ENCODE measurements at regions not wholly inside any gene's neighbourhood (a gene's known extent, or its start where the extent isn't known, plus 50 kb on each side); places are given as distances from the start of the nearest gene placed in this dataset.

DNA sequence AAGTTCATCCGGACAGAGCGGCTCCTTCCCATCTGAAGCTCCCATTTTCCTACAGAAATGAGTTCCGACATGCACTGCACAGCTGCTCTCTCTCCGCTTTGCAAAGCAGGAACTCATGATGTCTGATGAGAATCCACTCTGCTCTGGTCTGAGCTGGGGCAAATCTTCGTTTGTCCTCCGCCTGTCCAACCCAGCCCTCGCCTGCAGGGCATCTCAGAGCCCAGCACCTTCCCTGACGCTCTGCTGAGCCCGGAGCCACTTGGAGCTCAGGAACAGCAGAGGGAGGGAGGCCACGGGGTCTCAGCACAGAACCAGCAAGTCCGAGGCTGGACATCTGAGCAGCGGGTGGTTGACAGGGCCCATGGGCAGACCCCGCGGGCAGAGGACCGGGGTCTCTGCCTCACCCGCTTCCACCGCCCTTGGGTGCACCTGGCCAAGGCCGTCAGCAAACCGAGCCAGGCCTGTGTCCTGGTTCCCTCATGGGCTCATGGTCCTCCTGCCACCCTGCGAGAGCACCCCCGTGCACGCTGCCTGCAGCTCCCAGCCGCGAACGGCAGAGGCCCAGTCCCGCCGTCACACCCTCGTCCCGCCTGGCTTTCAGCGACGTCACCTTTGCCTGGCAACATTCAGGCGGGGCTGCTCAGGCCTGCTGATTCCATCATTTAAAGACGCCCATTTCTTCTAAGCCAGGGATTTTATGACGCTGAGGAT, 78.5 kb upstream of the BHLHE23 start:
- DNase-seq = no peak

DNA sequence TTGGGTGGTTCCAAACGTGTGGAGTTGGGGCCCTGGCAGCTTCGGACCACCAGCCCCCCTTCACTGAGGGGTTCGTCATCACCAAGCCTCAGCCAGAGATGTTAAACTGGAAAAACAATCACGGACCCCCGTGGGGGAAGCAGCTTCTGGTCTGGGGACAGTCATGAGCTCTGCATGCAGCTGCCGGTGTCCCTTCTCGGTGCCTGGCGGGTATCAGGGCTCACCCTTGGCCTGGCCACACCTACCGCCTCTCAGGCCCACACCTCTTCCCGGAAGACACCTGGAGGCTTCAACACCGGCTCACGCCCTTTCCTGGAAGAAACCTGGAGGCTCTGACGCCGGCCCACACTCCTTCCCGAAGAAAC, 77.8 kb upstream of the BHLHE23 start:
- DNase-seq = no peak

DNA sequence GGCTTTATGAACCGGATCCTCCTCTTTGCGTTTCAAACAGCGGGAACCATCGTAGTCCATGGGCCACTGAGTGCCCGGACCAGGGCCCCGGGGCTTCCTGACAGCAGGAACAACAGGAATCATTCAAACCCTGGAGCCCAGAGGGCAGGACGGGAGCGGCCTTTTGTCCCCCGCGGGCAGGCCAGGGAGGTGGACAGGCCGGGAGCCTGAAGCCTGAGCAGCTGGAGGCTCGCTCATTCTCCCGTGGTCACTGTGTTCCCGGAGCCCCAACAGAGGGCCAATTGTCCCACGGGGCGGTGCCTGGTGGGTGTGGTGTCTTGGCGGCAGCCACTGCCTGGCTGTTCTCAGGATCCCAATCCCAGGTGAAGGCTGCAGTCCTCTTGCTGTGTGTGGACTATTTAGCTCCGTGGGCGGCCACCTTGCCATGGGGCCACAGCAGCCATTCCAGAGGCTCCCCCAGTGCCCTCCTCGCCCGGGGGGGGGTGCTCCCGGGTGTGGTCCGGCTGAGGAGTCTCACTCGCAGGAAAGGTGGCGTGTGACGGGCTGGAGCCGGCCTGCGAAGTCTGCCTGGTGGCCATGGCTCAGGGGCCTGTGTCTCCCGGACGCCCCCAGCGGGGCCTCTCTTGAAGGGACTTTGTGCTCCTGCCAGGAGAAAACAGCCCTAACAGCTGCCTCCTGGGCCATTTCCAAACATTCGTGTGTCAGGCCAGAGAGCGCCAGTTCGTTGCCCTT, 77.2 kb upstream of the BHLHE23 start:
- DNase-seq = no peak

DNA sequence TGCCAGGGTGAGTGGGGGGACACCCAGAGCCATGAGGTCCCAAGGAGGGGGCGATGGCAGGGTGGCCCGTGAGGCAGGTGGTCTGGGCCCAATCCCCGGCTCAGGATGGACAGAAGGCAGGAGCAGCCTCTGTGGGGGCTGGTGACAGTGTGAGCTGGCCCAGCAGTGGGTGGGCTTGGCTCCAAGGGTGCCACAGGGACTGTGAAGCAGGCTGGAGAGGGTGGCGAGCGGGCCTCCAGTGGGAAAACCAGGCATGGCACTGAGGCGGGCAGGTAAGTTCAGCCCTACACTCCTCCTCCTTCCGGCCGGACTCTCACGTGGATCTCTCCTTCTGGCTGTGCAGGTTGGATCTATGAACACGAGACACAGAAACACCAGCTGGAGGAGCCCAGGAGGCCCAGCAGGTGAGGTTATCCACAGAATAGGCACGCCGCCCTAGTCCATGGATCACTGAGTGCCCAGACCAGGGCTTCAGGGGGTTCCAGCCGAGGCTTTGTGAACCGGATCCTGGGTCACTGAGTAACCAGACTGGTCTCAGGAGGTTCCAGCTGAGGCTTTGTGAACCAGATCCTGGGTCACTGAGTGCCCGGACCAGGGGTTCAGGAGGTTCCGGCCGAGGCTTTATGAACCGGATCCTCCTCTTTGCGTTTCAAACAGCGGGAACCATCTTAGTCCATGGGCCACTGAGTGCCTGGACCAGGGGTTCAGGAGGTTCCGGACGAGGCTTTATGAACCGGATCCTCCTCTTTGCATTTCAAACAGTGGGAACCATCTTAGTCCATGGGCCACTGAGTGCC, 76.4 kb upstream of the BHLHE23 start:
- no peak for DNase-seq

DNA sequence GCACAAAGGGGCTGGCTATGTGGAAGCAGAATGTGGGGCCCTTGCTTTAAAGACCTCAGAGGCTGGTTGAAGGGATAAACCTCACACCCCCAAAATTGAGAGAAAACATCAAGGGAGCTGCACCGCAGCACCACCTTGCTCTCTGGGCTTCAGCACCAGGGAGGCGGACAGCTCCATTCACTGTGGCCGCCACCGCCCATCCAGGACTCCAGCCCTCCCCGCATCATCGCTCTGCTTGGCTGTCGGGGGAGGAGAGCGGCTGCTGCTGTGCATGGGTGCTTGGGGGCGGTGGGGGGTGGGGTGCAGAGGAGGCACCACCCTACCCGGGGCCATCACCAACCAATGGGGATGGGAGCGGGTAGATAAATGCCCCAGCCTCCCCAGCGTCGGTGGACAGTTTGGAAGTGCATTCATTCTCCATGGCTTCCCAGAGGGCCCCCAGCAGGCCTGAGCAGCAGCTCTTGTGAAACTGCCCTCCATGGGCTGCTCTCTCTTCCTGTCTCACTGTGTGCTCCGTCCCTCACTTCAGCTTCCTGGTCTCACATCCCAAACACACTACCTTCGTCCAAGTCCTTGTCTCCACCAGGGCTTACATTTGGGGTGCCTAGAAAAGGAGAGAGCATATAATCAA, 75.7 kb upstream of the BHLHE23 start:
- DNase-seq = no peak

GRCh38 chr20:63081831-63082230, 75.1 kb upstream of the BHLHE23 start:
- no peak for DNase-seq

- DNase-seq = no peak
Measured at GRCh38 chr20:63081351-63081750, 74.6 kb upstream of the BHLHE23 start.

DNA sequence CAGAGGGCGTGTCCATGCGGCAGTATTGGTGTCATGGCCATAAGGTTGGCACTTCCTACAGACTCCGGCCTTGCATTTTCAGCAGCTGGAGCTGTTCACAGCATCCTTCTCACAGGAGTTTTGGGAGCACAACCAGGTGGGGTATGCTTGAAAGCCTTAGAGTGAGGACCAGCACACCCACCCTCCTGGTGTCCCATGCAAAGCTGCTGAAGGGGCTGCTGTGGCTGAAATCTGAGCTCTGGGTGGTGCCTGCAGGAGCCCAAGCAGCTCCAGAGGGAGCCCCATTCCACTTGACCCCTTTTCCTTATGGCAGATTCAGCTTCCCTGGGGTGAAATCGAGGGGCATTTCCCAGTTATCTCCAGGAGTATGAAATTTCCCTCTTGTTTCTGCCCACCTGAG, 74.0 kb upstream of the BHLHE23 start:
- DNase-seq = no peak

- no peak for DNase-seq
Measured at GRCh38 chr20:63080411-63080810, 73.6 kb upstream of the BHLHE23 start.

GRCh38 chr20:63079971-63080370, 73.2 kb upstream of the BHLHE23 start:
- DNase-seq = no peak

- DNase-seq = no peak
Measured at GRCh38 chr20:63077705-63078104, 70.9 kb upstream of the BHLHE23 start.

DNA sequence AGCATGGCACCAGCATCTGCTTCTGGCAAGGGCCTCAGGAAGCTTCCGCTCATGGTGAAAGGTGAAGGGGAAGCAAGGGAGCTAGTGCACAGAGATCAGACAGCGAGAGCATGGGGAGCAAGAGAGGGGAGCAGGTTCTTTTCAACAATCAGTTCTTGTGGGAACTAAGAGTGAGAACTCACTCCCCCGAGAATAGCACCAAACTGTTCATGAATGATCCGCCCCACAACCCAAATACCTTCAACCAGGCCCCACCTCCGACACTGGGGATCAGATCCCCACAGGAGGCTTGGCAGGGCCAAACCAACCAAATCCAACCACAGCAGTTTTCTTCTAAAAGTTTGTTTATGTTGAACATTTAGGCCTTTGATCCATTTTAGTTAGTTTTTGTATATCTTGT, 69.7 kb upstream of the BHLHE23 start:
- DNase-seq = no peak

DNA sequence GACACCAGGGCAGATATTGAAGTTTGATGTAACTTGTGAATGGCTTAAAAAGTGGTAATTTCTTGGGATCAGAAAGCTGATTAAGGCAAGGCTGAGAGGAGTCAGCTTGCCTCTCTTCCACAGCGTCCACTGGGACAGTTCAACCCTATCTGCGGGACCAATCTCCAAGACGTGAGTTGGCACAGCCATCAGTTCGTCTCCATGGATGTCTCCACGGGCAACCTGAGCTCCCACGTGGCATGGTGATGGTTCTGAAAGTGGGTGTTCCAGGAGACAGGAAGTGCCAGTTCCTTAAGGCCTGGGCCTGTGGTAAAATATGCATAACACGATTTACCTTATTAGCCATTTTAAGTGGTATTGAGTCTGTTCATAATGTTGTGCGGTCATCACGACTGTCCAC, 67.9 kb upstream of the BHLHE23 start:
- DNase-seq = no peak

DNA sequence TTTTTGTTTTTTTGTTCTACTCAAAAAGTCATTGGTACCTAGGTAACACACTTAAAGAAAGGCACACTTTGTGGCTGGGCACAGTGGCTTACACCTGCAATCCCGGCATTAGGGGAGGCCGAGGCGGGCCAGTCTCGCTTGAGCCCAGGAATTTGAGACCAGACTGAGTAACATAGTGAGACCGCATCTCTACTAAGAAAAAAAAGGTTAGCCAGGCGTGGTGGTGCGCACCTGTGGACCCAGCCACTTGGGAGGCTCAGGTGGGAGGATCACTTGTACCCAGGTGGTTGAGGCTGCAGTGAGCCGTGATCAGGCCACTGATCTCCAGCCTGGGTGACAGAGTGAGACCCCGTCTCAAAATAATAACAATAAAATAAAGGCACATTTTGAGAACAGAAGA, 67.4 kb upstream of the BHLHE23 start:
- DNase-seq = no peak

DNA sequence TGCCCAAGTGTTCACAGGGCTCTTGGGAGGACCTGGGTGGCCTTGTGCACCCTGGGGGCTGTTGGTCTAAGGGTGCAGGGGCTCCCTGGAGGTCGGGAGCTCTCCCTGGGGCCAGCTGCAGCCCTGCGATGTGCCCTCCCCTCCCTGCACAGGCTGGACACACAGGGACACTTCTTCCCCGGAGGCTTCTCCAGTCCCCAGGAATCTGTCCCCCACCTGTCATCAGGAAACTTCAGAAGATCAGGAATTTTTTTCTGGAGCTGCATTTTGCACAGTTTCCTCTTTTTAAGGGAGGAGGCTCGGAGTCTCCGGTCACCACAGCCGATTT, 66.9 kb upstream of the BHLHE23 start:
- DNase-seq = no peak

DNA sequence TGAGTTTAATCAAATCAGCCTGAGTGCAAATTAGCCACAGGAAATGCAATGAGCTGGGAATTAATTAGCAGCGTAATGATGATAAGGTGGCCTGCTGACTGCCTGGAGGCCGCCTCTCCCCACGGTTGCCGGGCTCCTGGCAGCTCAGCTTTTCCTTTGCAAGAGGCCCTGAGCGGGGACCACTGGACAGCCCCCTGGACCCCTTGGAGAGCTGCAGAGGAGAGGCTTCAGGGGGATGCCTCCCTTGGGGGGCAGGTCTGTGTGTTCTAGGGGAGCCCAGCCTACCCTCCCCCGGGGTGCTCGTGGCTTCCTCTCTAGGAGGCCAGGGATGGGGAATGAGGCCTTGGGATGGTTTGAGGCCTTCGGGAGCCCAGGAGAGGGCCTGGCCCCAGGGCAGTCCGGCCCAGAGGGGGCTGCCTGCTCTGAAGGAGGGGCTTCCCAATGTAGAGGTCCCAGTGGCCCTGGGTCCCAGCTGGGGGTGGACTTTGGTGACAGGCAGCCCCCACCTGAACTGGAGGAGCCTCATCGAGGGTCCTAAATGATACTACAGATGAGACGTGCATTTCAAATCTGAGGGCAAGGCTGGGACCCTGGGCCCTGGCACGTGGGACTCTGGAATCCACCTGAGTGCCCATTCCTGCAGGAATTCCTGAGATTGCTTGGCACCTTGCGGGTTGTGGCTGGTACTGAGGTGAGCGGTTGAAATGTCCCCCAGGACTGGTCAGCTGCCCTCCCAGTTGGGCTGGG, 66.4 kb upstream of the BHLHE23 start:
- DNase-seq = no peak

GRCh38 chr20:63072231-63072791, 65.5 kb upstream of the BHLHE23 start:
- DNase-seq = no peak

DNA sequence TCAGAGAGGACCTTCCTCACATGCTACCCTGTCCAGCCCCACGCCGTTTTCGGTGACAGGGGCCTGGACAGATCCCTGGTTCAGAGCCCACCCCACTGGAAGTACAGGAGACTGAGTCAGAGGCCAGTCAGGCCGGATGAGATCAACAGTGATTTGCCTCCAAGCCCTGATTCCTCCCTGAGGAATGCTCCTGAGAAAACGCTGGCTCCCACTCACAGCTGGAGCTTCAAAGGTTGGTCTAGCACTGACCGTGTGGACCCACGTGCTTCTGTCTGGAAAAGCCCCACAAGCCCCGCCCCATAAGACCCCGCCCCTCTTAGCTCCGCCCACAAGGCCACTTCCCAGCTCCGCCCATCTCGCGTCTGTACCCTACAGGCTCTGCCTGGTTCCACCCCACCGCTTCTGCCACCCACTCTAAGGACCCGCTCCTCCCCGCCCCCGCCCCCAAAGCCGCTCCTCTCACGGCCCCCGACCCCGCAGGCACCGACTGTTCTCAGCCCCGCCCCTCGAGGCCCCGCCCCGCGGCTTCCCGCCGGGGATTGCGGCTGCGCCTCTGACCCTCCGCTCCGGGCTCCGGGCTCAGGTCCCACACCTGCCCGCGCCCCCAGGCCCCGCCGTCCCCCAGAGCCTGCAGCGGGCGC, 64.9 kb upstream of the BHLHE23 start:
- DNase-seq = no peak

GRCh38 chr20:63070771-63071540, 64.2 kb upstream of the BHLHE23 start:
- DNase-seq = no peak

GRCh38 chr20:63070301-63070625, 63.5 kb upstream of the BHLHE23 start:
- DNase-seq = no peak

- DNase-seq = no peak
Measured at GRCh38 chr20:63068711-63069367, 62.1 kb upstream of the BHLHE23 start.
